Vagina (tissue), 2 donors: ENCODE measurements at regions not wholly inside any gene's neighbourhood (a gene's known extent, or its start where the extent isn't known, plus 50 kb on each side); places are given as distances from the start of the nearest gene placed in this dataset.
A peak's percentile ranks its signal among the peaks of the same experiment; 100 is the strongest.

Experiments
- DNase-seq, 2 donors: peaks; one replicate each; pipeline ENCODE4 v3.0.0-alpha.2; 2017; ENCODE audit errors: extremely low spot score in 2 of 2
- H3K27ac ChIP-seq: fragments of 200-600 bp; sonication (generic); one replicate; pipeline ENCODE4 v1.5.1; 2019
- H3K27me3 ChIP-seq: fragments of 200-600 bp; sonication (generic); one replicate; pipeline ENCODE4 v1.5.1; 2019
- H3K36me3 ChIP-seq, 2 donors: fragments of 200-600 bp; sonication (generic); one replicate each; pipeline ENCODE4 v1.5.1; 2017 to 2019
- H3K4me1 ChIP-seq: fragments of 200-600 bp; sonication (generic); one replicate; pipeline ENCODE4 v1.5.1; 2019
- H3K4me3 ChIP-seq, 2 donors: fragments of 200-600 bp; sonication (generic); 1 replicate in 1 of 2; 2 replicates in 1 of 2; pipeline ENCODE4 v1.5.1; 2016 to 2019
- H3K9me3 ChIP-seq: fragments of 200-600 bp; sonication (generic); one replicate; pipeline ENCODE4 v1.5.1; 2019
- CTCF ChIP-seq, 3 experiments: fragments of 450-650 bp in 2 of 3; fragments of 200-600 bp in 1 of 3; sonication (generic) in 1 of 3; IDR thresholded peaks; one replicate each; pipeline ENCODE4 v1.5.1; 2017 to 2019; ENCODE audit warnings: antibody characterized with exemption in 3 of 3, mild to moderate bottlenecking in 2 of 3, moderate library complexity in 2 of 3
- POLR2A ChIP-seq, 2 donors: fragments of 450-650 bp; IDR thresholded peaks; one replicate each; pipeline ENCODE4 v1.6.1; 2017; ENCODE audit warnings: antibody characterized with exemption in 2 of 2, mild to moderate bottlenecking in 2 of 2, moderate library complexity in 2 of 2
- POLR2AphosphoS5 ChIP-seq, 2 donors: sonication (generic); formaldehyde crosslinking; IDR thresholded peaks; one replicate each; pipeline ENCODE4 v1.9.0; 2017; ENCODE audit warnings: antibody characterized with exemption in 2 of 2, mild to moderate bottlenecking in 2 of 2, low read depth in 1 of 2; ENCODE audit not compliant: insufficient read depth in 1 of 2
- intact Hi-C: fragments of 100-400 bp; cut with DNase I; formaldehyde crosslinking; loops from one replicate; pipeline ENCODE4 v1.15.1; 2023

GRCh38 chr22:49276567-49276966 lies 551.1 kb downstream of the BRD1 start:
- TF ChIP-seq POLR2A (IDR thresholded peaks at IDR 0.05) (no peak), POLR2AphosphoS5 (IDR thresholded peaks at IDR 0.05; ENCODE audit: insufficient read depth in 1 of 2, low read depth in 1 of 2) (no peak), CTCF (IDR thresholded peaks at IDR 0.05) (no peak)
- Histone ChIP-seq H3K36me3 (no peaks in the 10 kb centered on the region), H3K27ac (no peak overlapping the region), H3K4me3 (no peak overlapping the region), H3K27me3 (no peaks in the 10 kb centered on the region), H3K4me1 (no peaks in the 10 kb centered on the region), H3K9me3 (no peaks in the 10 kb centered on the region)
- intact Hi-C loops: no loop called here
- no peak for DNase-seq

GRCh38 chr22:49274754-49275380 lies 552.8 kb downstream of the BRD1 start:
- no peaks in the 10 kb centered on the region for H3K36me3 ChIP-seq
- H3K9me3 ChIP-seq: no peaks in the 10 kb centered on the region
- TF ChIP-seq POLR2AphosphoS5 (IDR thresholded peaks at IDR 0.05; ENCODE audit: insufficient read depth in 1 of 2, low read depth in 1 of 2) (no peak), CTCF (IDR thresholded peaks at IDR 0.05) (no peak), POLR2A (IDR thresholded peaks at IDR 0.05) (no peak)
- no peaks in the 10 kb centered on the region for H3K4me1 ChIP-seq
- DNase-seq: no peak
- H3K27ac ChIP-seq: no peak overlapping the region
- no peaks in the 10 kb centered on the region for H3K27me3 ChIP-seq
- H3K4me3 ChIP-seq: no peak overlapping the region
- intact Hi-C loops: no loop called here

GRCh38 chr22:49272546-49273125 lies 555.0 kb downstream of the BRD1 start:
- H3K4me3 ChIP-seq: no peak overlapping the region
- DNase-seq: no peak
- intact Hi-C loops: no loop called here
- TF ChIP-seq POLR2AphosphoS5 (IDR thresholded peaks at IDR 0.05; ENCODE audit: insufficient read depth in 1 of 2, low read depth in 1 of 2) (no peak), POLR2A (IDR thresholded peaks at IDR 0.05) (no peak), CTCF (IDR thresholded peaks at IDR 0.05) (no peak)
- H3K4me1 ChIP-seq: no peaks in the 10 kb centered on the region
- H3K9me3 ChIP-seq: no peaks in the 10 kb centered on the region
- H3K36me3 ChIP-seq: no peaks in the 10 kb centered on the region
- H3K27me3 ChIP-seq: no peaks in the 10 kb centered on the region
- no peak overlapping the region for H3K27ac ChIP-seq

- Histone ChIP-seq H3K4me1 (no peaks in the 10 kb centered on the region), H3K4me3 (no peak overlapping the region), H3K9me3 (no peaks in the 10 kb centered on the region), H3K27ac (no peak overlapping the region), H3K36me3 (no peaks in the 10 kb centered on the region), H3K27me3 (no peaks in the 10 kb centered on the region)
- TF ChIP-seq CTCF (IDR thresholded peaks at IDR 0.05) (no peak), POLR2AphosphoS5 (IDR thresholded peaks at IDR 0.05; ENCODE audit: insufficient read depth in 1 of 2, low read depth in 1 of 2) (no peak), POLR2A (IDR thresholded peaks at IDR 0.05) (no peak)
- DNase-seq: no peak
- intact Hi-C loops: no loop called here
Observed at GRCh38 chr22:49271831-49272230, 555.8 kb downstream of the BRD1 start.

- TF ChIP-seq CTCF (IDR thresholded peaks at IDR 0.05) (no peak), POLR2AphosphoS5 (IDR thresholded peaks at IDR 0.05; ENCODE audit: insufficient read depth in 1 of 2, low read depth in 1 of 2) (no peak), POLR2A (IDR thresholded peaks at IDR 0.05) (no peak)
- no peaks in the 10 kb centered on the region for H3K9me3 ChIP-seq
- H3K27me3 ChIP-seq: no peaks in the 10 kb centered on the region
- intact Hi-C loops: no loop called here
- DNase-seq: peak in 1 of 2 donors; percentile 88
- H3K4me3 ChIP-seq: no peak overlapping the region
- no peaks in the 10 kb centered on the region for H3K36me3 ChIP-seq
- no peaks in the 10 kb centered on the region for H3K4me1 ChIP-seq
- no peak overlapping the region for H3K27ac ChIP-seq
Observed at GRCh38 chr22:49271369-49271727, 556.3 kb downstream of the BRD1 start.
